ENCODE measurements at regions not wholly inside any gene's neighbourhood (a gene's known extent, or its start where the extent isn't known, plus 50 kb on each side); places are given as distances from the start of the nearest gene placed in this dataset.

- DNase-seq (ENCODE audit: low read depth, low spot score), result no peak
These were observed 631.7 kb upstream of the CCDC54 start for GRCh38 chr3:106745344-106746168.

- DNase-seq (ENCODE audit: low read depth, low spot score), result no peak
These were observed 631.0 kb upstream of the CCDC54 start for GRCh38 chr3:106746286-106746685.

- no peak for DNase-seq (ENCODE audit: low read depth, low spot score)
These were observed 628.6 kb upstream of the CCDC54 start for GRCh38 chr3:106748472-106749262.

- no peak for DNase-seq (ENCODE audit: low read depth, low spot score)
These were observed 627.1 kb upstream of the CCDC54 start for GRCh38 chr3:106750092-106750491.

- no peak for DNase-seq (ENCODE audit: low read depth, low spot score)
These were observed 621.9 kb upstream of the CCDC54 start for GRCh38 chr3:106755336-106755735.

GRCh38 chr3:106756901-106757300, 620.3 kb upstream of the CCDC54 start:
- DNase-seq (ENCODE audit: low read depth, low spot score), result no peak

- DNase-seq (ENCODE audit: low read depth, low spot score), result no peak
These were observed 618.8 kb upstream of the CCDC54 start for GRCh38 chr3:106758459-106758858.

- no peak for DNase-seq (ENCODE audit: low read depth, low spot score)
These were observed 617.5 kb upstream of the CCDC54 start for GRCh38 chr3:106759731-106760130.

GRCh38 chr3:106765342-106765741, 611.9 kb upstream of the CCDC54 start:
- DNase-seq (ENCODE audit: low read depth, low spot score), result no peak

- no peak for DNase-seq (ENCODE audit: low read depth, low spot score)
These were observed 608.2 kb upstream of the CCDC54 start for GRCh38 chr3:106768941-106769480.

- no peak for DNase-seq (ENCODE audit: low read depth, low spot score)
These were observed 603.4 kb upstream of the CCDC54 start for GRCh38 chr3:106773795-106774194.

- no peak for DNase-seq (ENCODE audit: low read depth, low spot score)
These were observed 594.0 kb upstream of the CCDC54 start for GRCh38 chr3:106783231-106783630.

- DNase-seq (ENCODE audit: low read depth, low spot score), result no peak
These were observed 588.0 kb upstream of the CCDC54 start for GRCh38 chr3:106789276-106789675.

GRCh38 chr3:106792716-106793115, 584.5 kb upstream of the CCDC54 start:
- DNase-seq (ENCODE audit: low read depth, low spot score), result no peak

- DNase-seq (ENCODE audit: low read depth, low spot score), result no peak
These were observed 582.8 kb upstream of the CCDC54 start for GRCh38 chr3:106794442-106794841.

- no peak for DNase-seq (ENCODE audit: low read depth, low spot score)
These were observed 581.7 kb upstream of the CCDC54 start for GRCh38 chr3:106795553-106795952.

GRCh38 chr3:106797461-106797860, 579.8 kb upstream of the CCDC54 start:
- DNase-seq (ENCODE audit: low read depth, low spot score), result no peak

- no peak for DNase-seq (ENCODE audit: low read depth, low spot score)
These were observed 571.6 kb upstream of the CCDC54 start for GRCh38 chr3:106805625-106806024.

GRCh38 chr3:106806964-106807363, 570.3 kb upstream of the CCDC54 start:
- DNase-seq (ENCODE audit: low read depth, low spot score), result no peak

- no peak for DNase-seq (ENCODE audit: low read depth, low spot score)
These were observed 568.2 kb upstream of the CCDC54 start for GRCh38 chr3:106809041-106809440.

- no peak for DNase-seq (ENCODE audit: low read depth, low spot score)
These were observed 567.5 kb upstream of the CCDC54 start for GRCh38 chr3:106809623-106810299.

GRCh38 chr3:106810300-106810875, 566.9 kb upstream of the CCDC54 start:
- no peak for DNase-seq (ENCODE audit: low read depth, low spot score)

Data from smooth muscle cell of the brain vasculature (primary cell).